NCI-H748 (cell line): ENCODE measurements at regions not wholly inside any gene's neighbourhood (a gene's known extent, or its start where the extent isn't known, plus 50 kb on each side); places are given as distances from the start of the nearest gene placed in this dataset.

Experiments used
- DNase-seq: peaks from one replicate; lab custom pipeline; 2025; ENCODE audit not compliant: unreplicated experiment; lab: John Stamatoyannopoulos, UW

DNA sequence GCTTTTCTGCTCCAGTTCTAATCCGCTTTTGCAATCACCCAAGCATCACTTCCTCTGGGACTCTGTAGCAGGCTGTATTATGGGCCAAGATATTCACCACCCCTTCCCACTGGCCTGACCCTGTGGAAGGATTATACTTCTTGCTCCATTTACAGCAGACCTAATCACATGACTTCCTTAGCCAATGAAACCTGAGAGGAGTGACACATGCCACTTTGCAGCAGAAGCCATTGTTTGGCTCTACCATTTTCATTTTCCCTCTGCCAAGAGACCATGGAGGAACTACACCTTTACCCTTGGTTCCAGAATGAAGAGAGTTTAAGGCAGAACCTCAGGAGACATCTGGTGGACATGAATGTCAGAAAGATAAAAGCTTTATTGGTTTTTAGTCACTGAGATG lies 134.9 kb upstream of the HSD17B12 start:
- no peak for DNase-seq

DNA sequence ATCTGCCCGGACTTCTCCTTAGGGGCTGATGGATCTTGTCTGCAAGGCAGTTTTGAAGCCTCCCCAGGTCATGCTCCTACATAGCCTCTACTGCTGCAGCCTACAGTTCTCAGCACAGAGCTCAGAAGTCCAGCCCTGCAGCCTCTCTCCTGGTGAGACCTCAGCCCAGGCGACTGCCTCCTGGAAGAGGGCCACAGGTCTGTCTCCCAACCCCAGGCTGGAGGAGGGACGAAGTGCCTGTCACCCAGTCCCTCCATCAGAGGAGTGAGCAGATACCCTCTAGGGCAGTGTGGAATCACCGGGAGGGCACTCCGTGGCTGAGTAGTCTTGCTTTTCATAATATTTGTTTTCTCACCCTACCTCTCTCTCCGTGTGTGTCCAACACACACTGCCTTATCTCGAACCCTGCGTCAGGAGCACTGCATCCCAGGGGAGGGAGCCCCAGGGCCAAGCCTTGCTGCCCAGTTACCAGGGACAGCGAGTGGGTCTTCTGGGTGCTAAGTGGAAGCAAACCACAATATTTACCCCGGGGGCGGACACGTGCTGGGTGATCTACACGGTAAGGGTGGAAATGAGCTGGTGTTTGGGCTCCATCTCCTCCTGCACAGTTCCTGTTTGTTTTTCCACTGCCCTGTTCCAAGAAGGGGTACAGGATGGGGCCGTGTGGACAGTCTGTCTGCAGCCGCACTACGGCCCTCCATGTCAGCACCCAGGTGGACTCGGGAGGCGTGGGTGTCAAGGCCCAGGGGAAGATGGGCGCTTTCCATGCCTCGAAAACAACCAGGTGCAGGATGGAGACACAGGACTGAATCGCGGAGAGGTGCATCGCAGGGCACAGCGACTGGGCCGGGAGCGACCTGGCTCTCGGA lies 133.7 kb upstream of the HSD17B12 start:
- DNase-seq: no peak

DNA sequence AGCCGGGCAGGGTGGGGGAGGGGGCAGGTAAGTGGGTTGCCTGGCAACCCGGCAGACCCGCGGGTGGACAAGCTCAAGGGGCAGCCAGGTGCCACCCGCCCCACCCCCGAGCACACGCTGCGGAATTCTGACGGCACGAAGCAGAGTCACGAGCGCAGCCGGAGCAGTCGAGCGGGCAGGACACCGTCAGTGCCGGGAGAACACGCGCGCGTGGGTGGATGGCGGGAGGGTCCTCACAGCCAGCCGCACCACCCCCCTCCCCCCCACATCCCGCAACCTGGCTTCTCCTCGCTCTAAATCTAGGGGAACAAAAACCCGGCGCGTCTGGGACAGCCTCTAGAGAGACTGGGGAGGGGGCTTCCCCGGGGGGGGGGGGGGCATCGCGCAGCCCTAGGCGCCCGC lies 133.1 kb upstream of the HSD17B12 start:
- DNase-seq: peak; percentile 76

DNA sequence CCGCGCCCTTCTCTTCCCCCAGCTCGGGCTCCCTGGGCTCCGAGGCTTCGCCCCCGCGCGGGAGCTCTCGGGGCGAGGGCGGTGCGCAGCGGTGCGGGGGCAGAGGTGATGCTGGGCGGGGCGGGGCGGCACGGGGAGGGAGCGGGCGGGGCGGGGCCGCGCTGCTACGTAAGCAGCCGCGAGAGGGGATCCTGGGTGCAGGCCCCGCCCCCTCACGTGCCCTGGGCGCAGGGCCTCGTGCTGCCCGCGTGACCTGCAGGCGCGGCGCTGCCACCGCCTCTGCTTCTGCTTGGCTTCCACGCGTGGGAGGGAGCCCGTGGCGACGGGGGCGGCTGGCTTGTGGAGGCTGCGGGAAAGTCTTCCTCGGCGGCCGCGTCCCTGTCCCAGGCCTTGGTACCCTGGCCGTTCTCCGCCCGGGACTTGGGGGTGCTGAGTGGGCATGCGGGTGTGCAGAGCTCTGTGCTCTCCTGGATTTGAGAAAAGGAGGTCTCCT lies 132.6 kb upstream of the HSD17B12 start:
- DNase-seq: peak; percentile 39

DNA sequence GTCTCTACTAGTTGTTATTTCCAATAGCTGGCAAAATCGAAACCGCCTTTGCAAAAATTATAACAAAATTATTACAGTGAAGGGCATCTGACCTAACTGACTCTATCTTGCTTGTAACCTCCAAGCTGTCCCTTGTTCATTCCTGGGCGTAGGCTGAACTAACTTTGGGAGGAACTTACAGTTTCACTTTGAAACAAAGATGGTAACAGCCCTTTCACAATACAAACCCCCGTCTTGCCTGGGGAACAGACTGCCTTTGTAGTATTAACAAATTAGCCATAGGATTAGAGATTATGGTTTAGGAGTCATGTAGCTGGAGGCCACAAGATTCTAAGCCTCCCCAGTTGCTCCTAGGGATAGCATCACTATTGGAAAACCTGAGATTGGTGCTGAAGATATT lies 131.6 kb upstream of the HSD17B12 start:
- no peak for DNase-seq

DNA sequence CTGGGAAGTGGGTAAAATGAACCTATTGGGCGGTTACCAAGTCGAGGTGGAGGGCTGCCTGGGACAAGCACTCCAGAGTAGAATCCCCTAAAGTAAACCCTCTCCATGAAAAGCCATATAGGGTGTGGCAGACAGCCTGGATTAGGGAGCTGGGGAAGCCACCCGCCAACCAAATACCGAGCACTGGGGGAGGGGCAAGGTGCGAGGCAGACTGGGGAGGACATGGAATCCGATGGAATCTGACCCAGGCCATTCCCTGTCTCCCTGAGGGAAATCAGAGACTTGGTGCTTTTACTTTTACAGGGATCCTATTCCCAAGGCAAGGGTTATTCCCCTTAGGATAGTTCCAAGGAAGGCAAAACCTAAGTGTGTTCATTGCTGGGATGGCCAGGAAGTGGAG lies 130.9 kb upstream of the HSD17B12 start:
- no peak for DNase-seq

DNA sequence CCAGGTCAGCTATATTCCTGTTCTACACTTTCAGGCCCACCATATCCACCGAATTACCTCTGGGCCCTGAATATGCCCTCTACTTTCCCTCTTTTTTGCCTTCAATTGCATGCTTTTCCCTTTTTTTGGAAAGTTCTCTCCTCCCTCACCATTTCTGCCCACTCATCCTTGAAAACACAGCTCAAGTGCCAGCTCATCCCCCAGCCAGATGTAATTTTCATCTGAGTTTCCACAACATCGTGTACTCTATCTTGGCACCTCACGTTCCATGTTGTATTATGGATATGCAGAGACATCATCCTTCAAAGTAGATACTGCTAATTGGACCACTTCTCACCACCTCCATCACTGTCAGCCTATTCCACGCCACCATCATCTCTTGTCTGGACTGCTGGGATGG lies 129.8 kb upstream of the HSD17B12 start:
- DNase-seq: no peak

DNA sequence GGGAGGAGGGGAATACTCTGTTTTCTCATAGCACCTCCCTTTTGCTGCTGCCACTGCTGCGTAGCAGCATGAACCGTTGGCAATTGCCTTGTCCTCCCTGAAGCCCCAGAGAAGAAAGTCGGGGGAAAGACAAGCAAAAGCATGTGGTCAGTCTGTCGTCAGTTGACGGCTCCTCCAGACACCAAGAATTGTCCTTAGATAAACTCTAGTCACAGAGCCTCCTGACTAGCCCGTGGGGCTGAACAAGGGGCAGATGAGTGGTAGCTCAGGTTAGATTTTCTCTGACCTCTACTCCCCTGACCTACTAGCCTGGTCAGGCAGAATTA lies 126.4 kb upstream of the HSD17B12 start:
- DNase-seq: no peak

DNA sequence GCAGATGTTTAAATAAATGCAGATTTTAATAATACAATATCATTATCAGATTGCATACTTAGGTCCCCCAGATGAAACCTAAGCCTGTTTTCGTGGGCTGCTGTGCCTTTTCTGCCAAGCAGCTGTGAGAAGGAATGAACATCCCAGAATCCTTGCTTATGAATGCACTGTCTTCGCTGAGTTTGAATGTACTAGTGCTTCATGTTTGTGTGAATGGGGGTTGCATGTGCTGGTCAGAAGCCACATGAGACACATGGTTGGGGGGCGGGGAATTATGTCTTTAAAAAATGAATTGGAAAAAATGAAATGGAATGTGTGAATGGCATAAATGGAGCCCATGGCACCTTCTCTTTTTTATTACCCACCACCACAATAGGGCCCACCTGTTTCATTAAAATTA lies 125.4 kb upstream of the HSD17B12 start:
- DNase-seq: peak; percentile 29

DNA sequence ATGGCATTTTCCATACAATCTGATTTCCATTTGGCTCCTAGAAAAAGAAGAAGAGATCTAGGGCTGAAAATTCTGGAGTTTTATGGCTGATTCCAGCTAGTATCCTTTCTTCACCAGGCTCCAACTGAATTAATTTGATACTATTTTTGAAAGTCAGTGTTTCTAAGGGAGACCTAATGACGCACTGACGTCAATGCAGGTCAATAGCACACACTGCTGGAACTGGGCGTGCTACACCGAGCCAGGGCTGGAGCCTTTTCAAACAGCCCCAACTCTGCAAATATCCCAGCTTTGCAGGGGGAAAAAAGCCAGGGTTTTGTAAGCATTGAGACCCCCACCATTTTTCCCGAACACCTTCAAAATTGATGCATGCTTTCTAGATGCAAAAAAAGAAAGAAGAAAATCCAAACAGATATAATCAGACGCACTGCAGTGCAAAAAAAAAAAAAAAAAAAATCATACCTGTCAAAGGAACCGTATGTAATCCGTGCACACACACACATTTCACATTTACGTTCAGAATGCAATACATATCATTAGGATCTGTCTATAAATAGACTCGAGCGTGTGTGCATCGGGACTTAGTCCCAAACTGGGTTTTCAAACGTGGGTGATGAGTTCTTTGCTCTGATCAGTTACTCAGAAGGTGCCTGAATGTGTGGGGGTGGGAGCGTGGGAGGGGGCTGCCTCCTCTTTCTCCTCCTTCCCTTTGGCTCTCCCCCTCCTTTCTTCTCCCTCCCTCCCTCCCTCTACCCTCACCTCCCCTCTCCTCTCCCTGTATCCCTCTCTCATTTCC lies 124.5 kb upstream of the HSD17B12 start:
- peak; percentile 80 for DNase-seq

DNA sequence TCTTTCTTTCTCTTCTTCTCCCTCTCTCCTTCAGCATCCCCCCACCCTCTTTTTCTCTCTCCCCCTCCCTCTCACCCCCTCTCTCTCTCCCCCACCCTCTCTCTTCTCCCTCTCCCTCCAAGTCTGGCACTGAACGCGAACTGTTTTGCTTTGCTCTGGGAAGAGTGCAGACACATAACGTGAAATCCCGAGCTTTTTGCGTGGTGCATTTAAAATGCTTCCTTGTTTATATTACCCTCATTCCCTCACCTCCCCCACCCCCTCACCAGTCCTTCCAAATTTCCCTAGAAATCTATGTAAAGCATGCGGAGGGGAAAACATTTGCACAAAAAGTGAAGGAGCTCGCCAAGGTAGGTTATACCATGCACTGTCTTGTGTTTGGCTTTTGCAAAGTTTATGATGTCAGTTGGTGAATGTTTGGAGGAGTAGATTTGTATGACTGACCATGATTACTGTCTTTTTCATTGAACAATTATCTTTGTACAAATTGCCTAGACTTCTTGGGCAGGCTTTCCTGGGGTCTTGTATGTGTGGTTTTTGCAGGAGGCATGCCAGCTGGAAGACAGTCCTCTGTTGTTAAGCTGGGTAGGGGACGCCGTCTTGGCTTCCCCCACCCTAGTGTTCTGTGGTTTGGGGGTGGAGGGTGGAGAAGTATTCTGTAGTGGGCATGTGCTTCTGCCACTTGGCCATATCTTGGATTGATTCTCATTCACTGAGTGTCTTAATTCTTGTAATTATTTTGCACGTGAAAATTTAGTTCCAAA lies 123.7 kb upstream of the HSD17B12 start:
- DNase-seq: peak; percentile 12

DNA sequence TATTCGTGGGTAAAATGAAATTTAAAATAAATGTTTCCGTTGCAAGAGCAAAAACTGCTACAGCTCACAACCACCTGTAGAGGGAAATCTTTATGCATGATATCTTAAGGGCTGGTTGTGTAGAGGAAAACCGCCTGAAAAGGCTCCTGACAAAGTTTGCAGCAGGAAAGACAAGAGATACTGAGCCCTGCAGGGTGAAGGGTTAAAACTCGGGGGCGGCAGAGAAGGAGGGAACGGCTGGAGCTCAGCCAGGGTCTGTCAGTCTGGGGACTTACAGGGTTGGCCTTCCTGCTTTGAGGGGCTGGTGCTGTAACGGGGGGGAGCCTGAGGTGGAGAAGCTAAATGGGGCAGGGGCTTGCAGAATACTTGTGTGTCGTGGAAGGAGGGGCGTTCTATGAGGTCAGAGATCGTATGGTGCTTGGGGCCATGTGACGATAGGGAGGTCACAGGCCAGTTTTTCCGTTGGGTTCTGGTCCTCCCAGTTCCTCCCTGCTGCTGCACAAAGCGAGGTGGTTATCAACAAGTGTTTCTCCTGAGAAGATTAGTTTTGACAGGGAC lies 122.9 kb upstream of the HSD17B12 start:
- no peak for DNase-seq

DNA sequence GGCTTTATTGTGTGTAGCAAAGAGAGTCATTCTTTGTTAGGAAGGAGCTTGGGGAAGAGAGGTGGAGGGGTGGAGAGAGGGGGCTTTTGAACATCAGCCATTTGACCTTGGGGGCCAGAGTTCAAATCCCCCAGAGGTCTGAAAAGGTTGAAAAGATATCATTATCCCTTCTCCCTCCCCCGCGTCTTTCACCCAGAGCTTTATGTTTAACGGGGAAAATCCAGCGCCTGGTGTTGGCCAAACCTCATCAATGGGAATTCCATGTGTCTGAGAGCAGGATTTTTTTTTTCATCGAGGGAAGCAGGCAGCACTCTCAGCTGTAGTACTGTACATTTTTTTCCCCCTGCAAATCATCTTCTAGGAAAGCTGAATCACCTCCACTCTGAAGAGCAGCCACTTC lies 122.4 kb upstream of the HSD17B12 start:
- no peak for DNase-seq

DNA sequence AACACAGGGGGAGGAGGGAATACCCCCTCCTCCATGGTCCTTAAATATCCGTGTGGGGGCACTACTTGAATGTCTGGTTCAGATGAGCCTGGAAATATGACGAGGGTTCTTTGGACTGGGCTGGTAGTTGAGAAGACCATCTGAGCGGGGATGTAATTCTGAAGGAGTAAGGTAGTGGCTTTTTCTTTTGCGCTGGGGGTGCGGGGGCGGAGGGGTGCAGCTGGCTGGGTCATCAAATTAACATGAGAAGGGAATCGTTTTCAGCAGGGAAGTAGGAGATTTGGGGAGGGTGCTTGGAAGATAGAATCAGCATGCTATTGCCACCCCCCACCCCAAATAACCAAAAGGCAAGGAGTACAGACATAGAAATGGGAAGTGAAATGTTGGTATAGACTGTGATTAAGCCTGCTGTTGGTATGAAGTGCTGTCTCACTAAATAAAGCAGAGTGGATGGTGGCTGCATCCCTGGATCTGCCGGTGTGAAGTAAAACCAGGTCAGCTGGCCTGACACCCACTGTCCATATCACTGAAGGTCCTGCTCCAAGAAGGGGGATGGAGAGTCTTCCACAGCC lies 121.9 kb upstream of the HSD17B12 start:
- no peak for DNase-seq

DNA sequence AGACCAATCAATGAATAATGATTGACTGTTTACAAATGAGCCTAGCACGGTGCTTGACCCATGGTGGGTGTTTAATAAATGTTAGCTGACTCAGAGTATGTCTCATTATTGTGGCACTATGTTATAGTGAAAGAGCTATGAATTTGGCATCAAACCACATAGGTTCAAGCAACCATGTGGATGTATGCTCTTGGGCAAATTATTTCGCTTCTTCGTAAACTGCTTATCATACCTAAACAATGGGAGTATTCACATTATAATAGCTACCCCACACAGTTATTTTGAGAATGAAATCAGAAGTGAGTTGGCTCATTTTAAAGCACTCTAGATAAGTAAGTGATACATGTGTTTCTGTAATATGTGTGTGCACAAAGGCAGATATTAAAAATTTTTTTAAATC lies 118.7 kb upstream of the HSD17B12 start:
- no peak for DNase-seq

DNA sequence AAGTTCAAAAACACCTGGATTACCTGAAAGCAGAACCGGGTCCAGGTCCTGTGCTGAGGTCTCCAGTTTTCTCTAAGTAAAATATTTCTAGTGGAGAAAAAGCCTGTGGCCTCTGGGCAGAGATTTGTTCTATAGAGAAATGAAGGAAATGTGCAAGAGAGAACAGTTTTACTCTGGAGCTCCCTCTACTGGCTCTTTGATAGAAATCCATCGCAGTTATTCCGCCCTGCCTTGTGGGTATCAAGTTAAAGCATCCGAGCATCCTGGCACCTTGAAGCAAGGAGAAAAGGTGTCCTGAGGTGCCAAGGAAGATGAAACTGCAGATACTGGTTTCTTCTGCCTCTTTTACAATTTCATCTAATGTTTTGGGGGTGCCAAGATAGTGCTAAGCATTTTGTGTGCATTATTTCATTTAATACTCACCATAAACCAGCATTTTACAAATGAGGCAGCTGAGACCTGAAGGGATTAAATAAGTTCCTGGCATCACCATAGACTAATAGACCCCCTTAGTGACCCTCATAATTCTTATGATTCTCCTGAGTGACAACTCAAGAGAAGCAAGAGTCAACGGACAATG lies 113.1 kb upstream of the HSD17B12 start:
- DNase-seq: peak; percentile 47

DNA sequence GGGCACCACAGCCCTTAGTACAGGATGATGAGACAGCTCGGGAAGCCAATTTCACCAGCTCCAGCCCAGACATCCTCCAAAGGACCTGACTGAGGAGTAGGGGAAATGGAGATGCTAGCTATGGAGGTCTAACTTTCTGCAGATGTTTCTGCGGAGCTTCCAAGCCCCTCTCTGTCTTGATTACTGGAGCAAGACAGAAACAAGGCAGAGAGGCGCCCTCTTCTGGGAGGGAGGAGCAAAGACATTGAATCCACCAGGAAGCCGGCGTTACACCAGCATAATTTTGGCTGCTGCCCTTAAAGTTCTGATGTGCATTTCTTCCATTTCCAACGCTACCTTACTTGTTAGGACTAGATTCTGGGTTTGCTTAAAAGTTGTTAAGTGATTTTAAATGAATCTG lies 107.3 kb upstream of the HSD17B12 start:
- peak; percentile 61 for DNase-seq

DNA sequence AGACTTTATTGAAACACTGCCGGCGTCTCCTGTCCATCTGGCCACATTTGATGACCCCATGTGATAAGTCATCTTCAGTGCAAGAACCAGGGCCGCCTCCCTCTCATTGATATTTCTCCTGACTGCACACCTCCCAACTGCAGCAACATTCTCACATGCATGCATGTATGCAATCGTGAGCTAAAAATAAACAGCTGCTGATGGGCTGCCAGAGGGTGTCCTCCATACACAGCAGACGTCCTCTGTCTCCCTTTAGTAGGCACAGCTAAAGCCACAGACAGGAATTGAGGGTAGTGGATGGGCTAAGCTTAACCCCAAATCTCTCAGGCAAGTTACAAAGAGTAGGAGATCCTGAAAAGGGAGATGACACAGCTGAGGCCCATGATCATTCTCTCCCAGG lies 106.7 kb upstream of the HSD17B12 start:
- DNase-seq: no peak

DNA sequence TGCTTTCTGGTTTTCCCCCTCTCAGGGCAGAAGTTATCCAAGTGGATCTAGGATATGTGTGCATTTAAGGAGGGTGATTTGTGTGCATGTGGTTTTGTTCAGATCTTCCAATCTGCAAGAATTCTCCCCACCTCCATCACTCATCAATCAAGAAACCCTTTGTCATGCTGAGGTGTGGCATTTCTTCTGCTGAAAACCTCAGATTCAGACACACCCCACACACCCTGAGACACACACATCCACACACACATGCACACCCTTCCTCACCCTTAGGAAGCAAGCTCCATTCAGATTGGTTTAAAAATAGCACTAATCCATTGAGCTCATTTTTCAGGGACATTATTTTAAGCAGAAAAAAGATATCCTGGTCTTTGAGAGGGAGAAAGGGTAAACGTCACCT lies 106.1 kb upstream of the HSD17B12 start:
- DNase-seq: no peak
